Activated T-cell treated with anti-CD3 and anti-CD28 coated beads for 4 hours (primary cell): ENCODE measurements at regions not wholly inside any gene's neighbourhood (a gene's known extent, or its start where the extent isn't known, plus 50 kb on each side); places are given as distances from the start of the nearest gene placed in this dataset.
A peak's percentile ranks its signal among the peaks of the same experiment; 100 is the strongest.
"Not testable (repeated sequence)": the region's sequence is repeated elsewhere in the genome, so short reads cannot be mapped to it uniquely, and the experiment has no call there.

Source experiments
- DNase-seq: peaks from one replicate; pipeline ENCODE4 v3.0.0-alpha.2; 2020

DNA sequence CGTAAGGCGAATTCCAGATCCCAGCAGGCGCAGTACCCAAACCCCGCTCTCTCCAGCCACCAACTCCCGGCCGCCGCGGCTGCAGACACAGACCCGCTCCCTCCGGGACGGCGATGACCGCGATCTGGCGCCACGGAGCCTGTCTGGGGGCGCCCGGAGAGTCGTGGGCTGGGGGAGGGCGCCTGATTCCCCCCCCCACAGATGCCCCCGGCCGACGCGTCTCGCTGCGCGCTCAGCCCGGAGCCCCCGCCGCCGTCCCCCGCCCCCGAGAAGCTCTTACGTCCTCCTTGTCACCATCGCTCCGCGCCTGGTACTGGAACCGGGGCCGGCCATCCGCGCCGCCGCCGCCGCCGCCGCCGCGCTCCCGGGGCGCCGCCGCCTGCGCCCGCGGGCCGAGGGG lies 173.6 kb downstream of the ATP6V0E2 start:
- DNase-seq, result not testable (repeated sequence)

DNA sequence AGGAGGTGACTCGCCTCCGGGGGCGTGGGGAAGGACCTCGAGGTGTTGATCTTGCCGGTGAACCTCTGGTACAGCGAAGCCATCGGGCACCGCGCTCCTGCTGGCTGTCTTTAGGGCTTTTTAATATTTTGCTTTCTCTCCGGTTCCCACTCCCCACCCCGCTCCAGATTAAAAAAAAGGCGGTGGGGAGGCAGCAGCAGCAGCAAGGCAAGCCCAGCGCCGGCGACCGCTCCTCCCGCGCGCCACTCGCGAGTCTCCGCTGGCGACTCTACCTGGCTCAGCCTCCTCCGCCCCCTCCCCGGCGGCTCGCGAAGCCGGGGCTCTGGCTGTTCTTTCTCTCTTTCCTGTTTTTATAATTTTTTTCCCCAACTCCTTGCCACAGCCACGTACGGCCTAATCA lies 174.0 kb downstream of the ATP6V0E2 start:
- not testable (repeated sequence) for DNase-seq

DNA sequence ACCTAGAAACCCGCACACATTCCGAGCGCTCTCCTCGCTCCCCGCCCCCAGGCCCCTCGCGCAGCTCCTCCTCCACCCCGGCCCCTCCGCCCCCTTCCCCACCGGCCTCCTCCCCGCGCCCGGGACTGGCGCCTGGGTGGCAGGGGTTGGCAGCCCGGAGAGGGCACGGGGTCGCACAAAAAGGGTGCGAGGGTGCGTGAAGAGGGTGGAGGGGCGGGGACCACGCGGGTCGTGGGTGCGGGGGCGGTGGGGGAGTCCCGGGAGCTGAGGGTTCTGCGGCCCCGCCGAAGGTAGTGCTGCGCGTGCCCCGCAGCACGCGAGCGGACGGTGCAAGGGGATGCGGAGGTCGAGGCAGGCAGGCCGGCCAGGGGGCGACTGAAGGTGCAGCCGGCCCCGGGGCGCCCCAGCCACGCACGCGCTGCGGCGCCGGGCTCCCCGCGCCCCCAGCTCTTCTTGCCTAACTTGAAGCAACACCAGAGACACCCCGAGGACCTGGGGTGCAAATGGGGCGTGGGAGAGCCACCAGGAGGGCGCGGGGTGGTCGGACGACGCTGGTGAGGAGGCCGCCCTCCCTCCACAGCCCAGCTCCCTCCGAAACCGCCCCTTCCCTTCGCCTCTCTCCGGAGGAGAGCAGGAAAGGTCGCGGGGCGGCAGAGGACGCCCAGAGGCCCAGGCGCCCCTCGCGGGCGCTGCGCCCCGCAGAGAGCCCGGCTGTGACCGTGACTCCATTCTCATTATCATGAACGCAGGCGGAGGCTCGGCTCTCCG lies 174.7 kb downstream of the ATP6V0E2 start:
- DNase-seq, result not testable (repeated sequence)

DNA sequence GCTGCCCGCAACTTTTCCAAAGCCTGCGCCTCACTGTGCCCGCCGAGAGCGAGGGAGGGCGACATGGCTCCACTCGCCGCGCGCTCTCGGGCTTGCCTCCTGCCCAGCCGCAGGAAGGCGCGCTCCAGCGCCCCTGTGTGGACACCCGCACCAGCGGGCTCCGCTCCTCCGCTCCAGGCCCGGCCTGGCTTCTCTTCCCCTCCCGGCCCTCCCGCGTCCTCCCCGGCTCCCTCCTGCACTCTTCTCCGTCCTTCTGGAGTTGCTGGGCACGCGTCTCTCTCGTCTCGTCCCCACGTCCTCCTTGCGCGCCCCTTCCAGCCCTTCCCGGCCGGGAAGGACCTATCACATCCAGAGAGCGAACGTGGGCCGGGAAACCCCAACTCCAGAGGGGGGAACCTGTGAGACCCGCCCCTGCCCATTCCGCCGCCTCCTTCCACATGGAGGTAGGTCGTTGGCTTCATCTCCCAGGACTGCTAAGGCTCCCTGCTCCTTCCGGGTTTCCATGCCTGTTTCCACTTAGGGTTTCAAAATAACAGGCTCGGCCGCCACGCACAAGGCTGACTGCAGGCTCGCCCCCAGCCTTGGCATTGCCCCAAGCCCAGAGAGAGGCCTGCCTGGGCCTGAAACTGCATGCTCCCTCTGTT lies 175.4 kb downstream of the ATP6V0E2 start:
- DNase-seq, result not testable (repeated sequence)

DNA sequence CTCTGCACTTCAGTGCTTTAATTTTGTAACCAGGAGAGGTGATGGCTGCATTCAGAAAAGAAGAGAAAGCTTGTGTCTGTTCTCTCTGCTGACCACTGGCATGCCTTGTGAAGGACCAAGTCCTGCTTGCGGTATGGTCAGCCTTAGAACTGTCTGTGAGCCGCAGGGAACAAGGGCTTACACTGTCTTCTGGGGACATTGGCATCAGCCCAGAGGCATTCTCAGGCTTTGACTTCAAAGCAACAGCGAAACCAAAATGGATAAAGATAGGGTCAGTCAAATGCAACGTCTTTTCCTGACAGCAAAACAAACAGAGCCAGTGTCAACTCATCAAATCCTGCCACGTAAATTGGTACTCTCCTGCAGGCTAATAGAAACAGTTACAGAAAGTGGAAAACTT lies 179.6 kb downstream of the ATP6V0E2 start:
- DNase-seq, result not testable (repeated sequence)

DNA sequence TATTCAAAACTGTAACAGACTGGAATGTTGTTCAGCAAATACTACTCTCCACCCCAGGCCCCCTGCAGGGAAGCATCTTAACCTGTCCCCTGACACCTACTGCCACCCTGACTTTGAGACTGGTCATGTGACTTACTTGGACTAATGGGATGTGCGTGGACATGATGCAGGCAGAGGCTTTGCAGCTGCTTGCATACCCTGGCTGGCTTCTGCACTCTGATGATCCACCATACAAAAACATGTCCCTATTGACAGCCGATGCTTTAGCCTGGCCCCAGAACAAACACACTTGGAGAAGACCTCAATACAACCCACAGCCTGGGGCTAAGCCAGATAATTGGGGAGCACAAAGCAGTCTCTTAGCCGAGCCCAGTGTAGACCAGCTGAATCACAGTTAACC lies 180.5 kb downstream of the ATP6V0E2 start:
- DNase-seq, result not testable (repeated sequence)

DNA sequence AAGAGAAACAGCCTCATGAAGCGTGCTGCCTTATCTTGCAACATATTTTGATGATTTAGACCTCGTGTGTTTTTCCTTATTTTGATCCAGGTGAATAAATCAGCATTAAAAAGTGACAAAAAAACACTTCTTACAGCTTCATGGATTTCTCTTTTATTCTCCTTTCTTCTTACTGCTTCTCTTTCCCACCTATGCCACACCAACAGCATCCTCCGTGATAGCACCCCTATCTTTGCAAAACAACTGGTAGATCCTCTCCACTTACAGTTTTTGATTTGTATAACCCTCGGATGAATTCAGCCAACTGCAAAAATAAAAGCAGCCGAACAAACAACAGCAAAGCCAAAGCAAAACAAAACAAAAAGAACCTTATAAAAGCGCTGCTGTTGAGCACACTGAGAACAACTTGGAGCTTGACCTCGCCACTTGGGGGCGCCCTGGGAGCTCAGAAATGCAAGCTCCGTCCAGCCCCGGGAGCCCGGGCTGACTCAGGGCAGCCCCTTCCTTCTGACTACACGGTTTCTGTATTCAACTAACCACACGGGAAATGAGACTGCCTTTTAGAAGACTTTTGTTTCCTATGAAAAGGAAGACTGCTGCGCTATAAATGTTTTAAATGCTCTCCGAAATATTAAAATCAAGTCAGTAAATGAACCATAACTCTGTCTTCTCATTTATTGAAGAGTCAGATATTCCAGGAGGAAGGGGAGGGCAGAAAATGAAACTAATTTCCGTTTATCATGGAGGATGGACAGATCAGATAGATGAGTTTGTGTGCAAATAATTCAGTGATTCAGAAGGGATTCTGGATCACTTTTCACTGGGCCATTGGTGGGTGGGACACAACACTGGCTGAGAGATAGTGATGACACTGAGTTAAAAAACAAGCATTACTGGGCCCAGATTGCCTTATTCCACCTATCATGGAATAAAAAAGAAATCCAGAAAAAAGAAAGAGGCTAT lies 186.8 kb downstream of the ATP6V0E2 start:
- peak; percentile 84 for DNase-seq

DNA sequence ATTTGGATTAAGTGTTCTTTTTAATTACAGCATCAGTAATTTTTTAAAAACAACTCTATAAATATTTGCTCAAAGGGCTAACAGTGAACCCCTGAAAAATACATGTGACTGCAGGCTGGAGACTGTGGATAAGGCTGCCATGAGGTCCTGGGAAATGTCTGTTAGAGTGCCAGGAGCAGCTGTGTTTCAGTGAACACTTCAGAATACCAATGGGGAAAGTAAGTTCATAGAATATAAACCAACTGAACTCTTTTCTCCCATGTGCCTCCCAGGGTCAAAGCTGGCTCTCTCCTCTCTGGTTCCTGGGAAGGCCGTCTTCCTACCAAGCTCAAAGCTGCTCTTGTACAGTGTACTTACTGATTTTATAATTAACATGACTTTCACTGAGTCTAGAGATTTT lies 189.4 kb downstream of the ATP6V0E2 start:
- DNase-seq, result not testable (repeated sequence)

DNA sequence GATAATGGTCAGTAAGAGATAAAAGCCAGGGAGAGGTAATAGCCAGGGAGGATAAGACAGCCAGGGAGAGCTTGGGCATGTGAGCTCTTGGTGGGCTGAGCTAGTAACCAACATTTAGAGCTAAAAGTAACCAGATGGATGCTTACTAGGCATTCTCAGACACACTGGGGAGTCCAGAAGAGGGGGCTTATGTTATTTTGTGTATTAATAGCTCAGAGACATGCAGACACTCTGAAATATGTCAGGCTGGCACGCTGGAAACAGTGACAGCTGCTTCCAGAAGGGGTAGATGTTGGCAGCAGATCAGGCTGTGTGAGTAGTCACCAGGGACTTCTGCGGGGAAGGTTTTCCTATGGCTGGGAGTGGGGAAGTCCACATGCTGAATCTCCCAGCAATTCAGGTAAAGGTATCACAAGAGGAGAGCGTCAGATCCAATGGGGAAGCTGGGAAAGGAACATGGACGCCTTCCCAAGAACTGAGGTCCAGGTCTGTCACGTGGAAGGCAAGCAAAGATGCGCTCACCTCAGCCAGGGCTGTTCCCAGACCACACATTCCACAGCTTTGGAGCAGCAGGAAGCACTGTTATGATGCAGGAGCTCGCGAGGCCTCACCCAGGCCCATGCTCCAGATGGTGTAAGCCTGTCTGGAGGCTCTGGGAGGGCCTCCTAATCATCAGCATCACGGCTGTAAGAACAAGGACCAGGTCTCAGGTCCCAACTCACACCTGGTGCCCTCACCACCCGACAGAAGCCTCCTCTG lies 196.0 kb downstream of the ATP6V0E2 start:
- DNase-seq, result not testable (repeated sequence)

DNA sequence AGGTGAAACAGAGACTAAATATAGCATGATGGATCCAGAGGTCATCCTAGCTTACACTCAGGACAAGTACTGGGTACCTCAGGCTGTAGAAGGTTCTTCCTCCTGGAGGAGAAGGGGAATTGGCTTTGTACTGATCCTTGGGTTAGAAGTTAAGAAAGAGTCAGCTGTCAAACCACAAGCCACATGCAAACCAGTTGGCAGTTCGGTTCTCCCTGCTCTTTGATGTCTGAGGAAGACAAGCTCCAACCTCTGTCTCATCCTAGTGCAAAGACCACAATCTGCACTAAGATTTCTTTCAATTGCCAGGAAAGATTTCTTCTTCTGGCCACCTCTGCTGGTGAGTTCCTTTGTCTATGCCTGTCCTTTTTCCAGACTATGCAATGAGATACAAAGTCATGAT lies 203.8 kb downstream of the ATP6V0E2 start:
- DNase-seq, result not testable (repeated sequence)

DNA sequence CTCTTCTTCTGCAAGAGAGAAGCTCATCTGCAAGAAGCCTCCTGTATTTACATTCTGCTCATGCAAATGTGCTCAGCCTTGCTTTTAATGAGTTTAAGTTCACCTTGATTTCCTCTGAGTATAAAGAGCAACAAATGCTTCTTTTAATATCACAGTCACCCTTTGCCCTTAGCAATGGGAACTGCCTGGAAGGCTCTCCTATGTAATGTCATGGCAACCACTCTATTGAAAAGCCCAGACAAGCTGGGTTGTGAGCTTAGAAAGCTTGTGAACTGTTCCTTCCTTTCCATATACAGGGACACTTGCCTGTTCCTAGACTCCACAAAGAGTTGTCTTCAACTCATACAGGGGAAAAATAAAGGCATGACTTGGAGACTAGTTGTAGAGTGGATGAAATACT lies 208.1 kb downstream of the ATP6V0E2 start:
- not testable (repeated sequence) for DNase-seq

DNA sequence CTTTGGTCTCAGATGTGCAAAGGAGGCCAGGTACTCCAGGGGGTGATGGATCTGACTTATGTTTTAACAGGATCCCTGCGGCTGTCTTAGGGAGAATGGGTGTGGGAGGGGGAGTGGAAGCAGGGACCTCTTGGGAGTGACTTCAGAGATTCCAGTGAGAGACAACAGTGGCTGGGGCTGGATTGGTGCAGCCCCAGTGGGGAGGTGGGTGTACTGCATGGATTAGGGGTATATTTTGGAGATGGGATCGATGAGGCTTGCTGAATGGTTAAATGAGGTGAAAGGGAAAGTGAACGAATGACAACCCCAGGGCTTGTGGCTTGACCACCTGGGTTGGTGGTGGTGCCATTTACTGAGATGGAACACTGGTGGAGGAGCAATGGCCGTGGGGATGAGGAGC lies 211.0 kb downstream of the ATP6V0E2 start:
- DNase-seq, result not testable (repeated sequence)

DNA sequence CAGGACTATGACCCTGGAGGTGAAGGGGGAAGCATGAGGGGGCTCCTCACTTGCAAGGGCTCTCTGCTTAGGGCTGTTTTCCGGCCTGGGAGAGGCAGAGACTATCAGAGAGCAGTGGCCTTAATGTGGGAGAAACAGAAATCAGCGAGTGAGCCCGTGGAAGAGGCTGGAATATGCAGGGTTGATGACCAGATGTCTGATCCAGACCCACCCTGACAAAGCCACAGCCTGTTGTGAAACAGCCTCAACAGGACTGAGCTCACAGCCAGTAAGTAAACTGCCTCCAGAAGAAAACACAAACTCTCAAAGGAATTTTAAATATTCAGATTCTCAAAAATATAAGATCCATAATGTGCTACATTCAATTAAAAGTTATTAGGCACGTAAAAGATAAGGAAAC lies 213.7 kb downstream of the ATP6V0E2 start:
- not testable (repeated sequence) for DNase-seq

DNA sequence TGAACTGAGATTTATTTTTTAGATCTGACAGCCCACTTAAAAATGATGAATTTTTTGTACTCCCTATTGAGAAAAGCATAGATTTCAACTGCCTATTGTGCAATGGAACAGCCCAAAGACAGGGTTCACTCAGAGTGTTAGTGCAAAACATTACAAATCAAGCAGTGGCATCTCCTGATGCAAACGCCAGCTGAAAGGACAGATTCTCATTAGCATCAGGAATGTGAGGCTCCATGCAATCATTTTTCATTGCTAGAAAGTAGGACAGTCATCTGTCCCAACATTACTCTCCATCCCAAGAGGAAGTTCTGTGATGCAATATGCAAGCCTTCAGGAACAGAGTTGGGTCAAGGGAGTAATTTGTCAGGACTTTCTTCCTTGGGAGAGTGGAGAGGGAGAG lies 215.4 kb downstream of the ATP6V0E2 start:
- not testable (repeated sequence) for DNase-seq

DNA sequence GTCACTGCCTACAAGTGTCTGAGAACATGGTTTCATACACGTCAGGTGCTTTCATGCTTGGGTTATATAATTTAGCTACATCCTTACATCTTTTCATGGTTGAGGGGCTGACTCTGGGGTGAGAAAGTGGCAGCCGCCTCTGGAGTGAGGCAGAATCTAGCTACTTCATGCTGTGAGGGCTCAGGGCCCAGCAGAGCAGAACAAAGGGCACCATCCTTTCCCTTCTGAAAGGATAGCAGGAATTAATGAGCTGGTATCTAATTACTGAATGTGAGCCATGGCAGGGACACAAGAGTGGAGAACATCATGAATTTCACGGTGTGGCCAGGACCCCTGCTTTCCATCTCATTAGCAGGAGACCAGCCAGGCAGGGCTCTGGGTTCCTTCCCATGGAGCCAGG lies 217.0 kb downstream of the ATP6V0E2 start:
- not testable (repeated sequence) for DNase-seq

DNA sequence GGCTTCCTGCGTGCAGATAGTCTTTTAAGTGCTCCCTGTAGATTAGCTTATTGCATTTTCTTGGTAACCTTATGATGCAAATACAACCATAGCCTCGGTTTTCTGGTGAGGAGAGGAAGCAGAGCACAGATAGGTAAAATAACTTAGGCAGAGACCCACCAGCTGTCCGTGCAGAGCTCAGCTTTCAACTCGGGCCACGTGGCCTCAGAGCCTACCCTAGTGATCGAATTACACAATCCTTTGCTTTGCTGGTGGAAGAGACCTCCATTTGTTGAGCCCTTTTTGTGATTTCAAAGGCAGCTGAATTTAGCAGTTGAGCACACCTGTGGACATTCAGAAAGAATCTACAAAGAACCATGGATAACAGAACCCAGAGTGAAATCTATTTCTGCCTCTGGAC lies 220.1 kb downstream of the ATP6V0E2 start:
- DNase-seq, result not testable (repeated sequence)

DNA sequence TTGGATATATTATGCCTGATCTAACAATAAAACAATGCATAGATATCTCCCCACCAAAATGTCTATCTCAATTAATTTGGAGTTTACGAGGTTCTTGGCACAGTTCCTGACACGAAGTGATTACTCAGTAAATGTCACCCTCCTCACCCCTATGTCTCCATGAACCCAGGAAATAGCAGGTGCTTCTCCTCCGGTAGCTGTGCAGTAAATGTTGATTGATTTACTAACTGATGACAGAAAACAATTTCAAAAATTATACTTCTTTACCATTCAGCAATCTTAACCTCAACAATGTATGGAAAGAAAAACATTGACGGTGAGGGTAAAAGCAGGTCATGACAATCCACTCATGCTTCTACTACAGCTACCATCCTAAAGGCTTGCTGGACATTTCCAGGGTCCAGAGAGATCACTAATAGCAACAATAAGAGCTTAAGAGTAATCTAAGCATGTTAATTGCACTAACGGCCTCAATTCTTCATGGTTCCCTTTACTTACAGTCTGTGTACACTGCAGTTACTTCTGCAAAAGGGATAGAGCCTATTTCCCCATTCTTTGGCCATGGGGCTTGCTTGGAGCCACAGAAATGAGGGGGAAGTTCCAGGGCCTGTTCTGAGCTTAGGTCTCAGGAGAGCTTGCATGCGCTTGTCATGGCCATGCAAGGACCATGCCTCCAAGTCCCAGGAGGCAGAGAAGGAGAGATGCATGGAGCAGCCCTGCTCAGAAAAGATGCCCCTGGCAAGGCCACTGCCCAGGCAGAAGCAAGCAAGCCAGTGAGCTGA lies 222.6 kb downstream of the ATP6V0E2 start:
- DNase-seq, result not testable (repeated sequence)

DNA sequence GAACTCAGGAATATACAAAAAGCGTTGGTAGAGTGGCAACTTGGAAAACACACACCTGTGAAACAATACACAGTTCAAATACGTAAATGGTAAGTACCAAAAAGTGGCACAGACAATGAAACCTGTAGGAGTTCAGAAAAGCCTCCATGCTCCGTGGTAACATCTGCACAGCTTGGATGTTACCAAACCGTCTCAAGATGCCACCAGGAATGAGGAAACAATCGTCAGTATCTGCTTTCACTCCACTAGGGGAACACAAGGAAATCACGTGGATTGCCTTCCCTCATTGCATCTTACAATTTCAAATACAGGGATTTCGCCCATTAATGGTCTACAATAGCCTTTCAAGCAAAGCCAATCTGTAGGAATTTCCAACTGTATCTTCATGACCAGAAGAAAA lies 224.6 kb upstream of the LRRC61 start:
- DNase-seq, result not testable (repeated sequence)

DNA sequence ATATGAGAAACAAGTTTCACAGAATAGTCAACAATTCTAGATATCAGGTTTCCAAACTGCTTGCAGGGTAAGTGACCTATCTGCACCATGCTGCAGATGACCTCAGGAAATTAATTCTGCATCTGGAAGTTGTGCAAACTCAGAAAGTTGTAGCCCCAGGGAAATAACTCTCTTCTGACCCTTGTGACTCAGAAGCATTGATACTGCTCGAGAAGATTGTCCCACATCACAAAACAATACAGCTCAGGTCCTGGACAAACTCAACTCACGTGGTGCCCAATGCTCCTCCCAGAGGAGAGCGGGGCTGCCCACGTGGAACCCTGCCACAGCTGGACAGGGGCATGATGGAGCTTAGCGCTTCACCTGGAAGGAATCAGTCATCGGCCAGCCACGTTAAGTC lies 221.9 kb upstream of the LRRC61 start:
- DNase-seq, result not testable (repeated sequence)

DNA sequence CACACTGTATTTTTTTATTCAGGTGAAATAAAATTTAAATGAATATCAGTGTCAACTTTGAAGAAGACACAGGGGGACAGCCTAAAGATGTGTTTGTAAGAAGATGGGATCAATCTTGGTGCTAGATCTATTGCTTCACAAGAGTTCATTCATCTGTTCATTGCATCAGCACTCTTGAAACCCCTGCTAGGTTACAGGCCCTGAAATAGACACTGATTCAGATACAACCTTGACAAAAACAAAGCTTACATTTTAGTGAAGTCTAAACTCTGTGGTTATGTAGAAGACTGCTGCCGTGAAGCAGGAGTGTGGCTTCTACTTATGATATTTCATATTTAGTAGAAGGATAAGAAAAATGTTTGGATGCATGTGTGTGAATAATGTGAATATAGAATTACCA lies 215.9 kb upstream of the LRRC61 start:
- DNase-seq, result not testable (repeated sequence)

DNA sequence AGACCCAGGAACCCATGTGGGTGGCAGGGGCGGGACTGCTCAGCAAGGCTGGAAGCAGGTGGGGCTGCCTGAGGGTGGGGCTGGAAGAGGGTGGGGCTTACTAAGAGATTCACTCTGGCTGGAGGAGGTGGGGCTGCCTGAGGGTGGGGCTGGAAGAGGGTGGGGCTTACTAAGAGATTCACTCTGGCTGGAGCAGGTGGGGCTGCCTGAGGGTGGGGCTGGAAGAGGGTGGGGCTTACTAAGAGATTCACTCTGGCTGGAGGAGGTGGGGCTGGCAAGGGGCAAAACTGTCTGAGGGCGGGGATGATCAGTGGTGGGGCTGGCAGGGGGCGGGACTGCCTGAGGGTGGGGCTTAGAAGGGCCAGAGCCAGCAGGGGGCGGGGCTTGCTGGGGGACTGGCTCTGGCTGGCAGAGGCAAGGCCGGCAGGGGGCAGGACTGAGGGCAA lies 212.8 kb upstream of the LRRC61 start:
- peak; percentile 0 for DNase-seq
